ENCODE measurements at regions not wholly inside any gene's neighbourhood (a gene's known extent, or its start where the extent isn't known, plus 50 kb on each side); places are given as distances from the start of the nearest gene placed in this dataset.

- no TSS peak for BruUV-seq (replicated peaks)
- ChIA-PET POLR2A (no interaction called here), CTCF (no interaction called here)
Measured at GRCh38 chr1:232290570-232290969, 339.4 kb downstream of the SIPA1L2 start.

More at GRCh38 chr1:232290570-232290969, 339.4 kb downstream of the SIPA1L2 start:
- no peak overlapping the region for H2AFZ ChIP-seq (ENCODE audit: low read depth, low read length)
- H3K4me2 ChIP-seq (ENCODE audit: insufficient read depth, low read length), result no peak overlapping the region
- no peaks in the 10 kb centered on the region for H3K9me3 ChIP-seq (replicated peaks; ENCODE audit: control insufficient read depth, insufficient read depth, low read length)
- peaks cover 0 to 2% of the 10 kb centered on the region in 2 experiments for H3K27me3 ChIP-seq (ENCODE audit: control insufficient read depth in 2 of 2, insufficient read depth in 2 of 2, low read length in 2 of 2)
- H4K20me1 ChIP-seq (replicated peaks; ENCODE audit: control insufficient read depth, extremely low read depth, insufficient read depth, low read length), result no peaks in the 10 kb centered on the region
- H3K9ac ChIP-seq (replicated peaks; ENCODE audit: extremely low read depth, insufficient read depth, low read length), result no peak overlapping the region
- intact Hi-C loops (cut with micrococcal nuclease) (no loop called here), dilution Hi-C loops (cut with MboI; ENCODE audit: extremely low pct_ligation_motif_present, low sequenced_read_pairs) (no loop called here)
- TF ChIP-seq CTCF (IDR thresholded peaks at IDR 0.05; ENCODE audit: extremely low read depth in 1 of 2, insufficient read depth in 1 of 2, low read depth in 1 of 2, low read length in 2 of 2), result no peak
- no peak for TF ChIP-seq POLR2AphosphoS5 (IDR thresholded peaks at IDR 0.05; ENCODE audit: insufficient read depth, low read depth, low read length)
- TF ChIP-seq EZH2 (IDR thresholded peaks at IDR 0.05; ENCODE audit: borderline replicate concordance, low read depth, low read length, severe bottlenecking), result no peak
- TF ChIP-seq MYC (IDR thresholded peaks at IDR 0.05; ENCODE audit: low read depth, low read length), result no peak
- TF ChIP-seq JUN (IDR thresholded peaks at IDR 0.05; ENCODE audit: borderline replicate concordance, insufficient read depth, insufficient read length, low read depth), result no peak
- no peak for TF ChIP-seq POLR2A (IDR thresholded peaks at IDR 0.05; ENCODE audit: low read depth, low read length)
- TF ChIP-seq GATA2 (IDR thresholded peaks at IDR 0.05; ENCODE audit: insufficient read depth, insufficient read length, low read depth, low read length), result no peak
- TF ChIP-seq, protein P1, sequence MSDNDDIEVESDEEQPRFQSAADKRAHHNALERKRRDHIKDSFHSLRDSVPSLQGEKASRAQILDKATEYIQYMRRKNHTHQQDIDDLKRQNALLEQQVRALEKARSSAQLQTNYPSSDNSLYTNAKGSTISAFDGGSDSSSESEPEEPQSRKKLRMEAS (IDR thresholded peaks at IDR 0.05; ENCODE audit: insufficient read depth, insufficient read length), result no peak
- no peak for TF ChIP-seq FOS (IDR thresholded peaks at IDR 0.05; ENCODE audit: borderline replicate concordance, insufficient read depth, low read length)
- H3K27ac ChIP-seq (ENCODE audit: insufficient read depth, low read depth, low read length), result no peak overlapping the region
- DNase-seq (ENCODE audit: low read depth, low spot score) (no peak), FAIRE-seq (no peak)
- H3K4me1 ChIP-seq (ENCODE audit: control insufficient read depth, extremely low read depth, insufficient read depth, low read length), result no peaks in the 10 kb centered on the region
- no peak overlapping the region for H3K4me3 ChIP-seq (replicated peaks in 1 of 3; ENCODE audit: insufficient read depth in 1 of 3, low read depth in 1 of 3, low read length in 3 of 3)
- no peaks in the 10 kb centered on the region for H3K79me2 ChIP-seq (ENCODE audit: control insufficient read depth, insufficient read depth, low read length)
- no peaks in the 10 kb centered on the region for H3K36me3 ChIP-seq (ENCODE audit: control insufficient read depth in 2 of 2, extremely low read depth in 1 of 2, insufficient read depth in 2 of 2, low read length in 2 of 2)
- H3K9me1 ChIP-seq (replicated peaks; ENCODE audit: control insufficient read depth, extremely low read depth, insufficient read depth, low read length), result no peaks in the 10 kb centered on the region

Measured in endothelial cell of umbilical vein (primary cell).